DOHH2 (cell line): ENCODE measurements at regions not wholly inside any gene's neighbourhood (a gene's known extent, or its start where the extent isn't known, plus 50 kb on each side); places are given as distances from the start of the nearest gene placed in this dataset.

ENCODE experiments used
- H3F3A ChIP-seq: fragments of 200-600 bp; sonication (generic), shearing (Covaris generic); 2 replicates; pipeline ENCODE4 v1.6.0; 2016; ENCODE audit warnings: antibody characterized with exemption, mild to moderate bottlenecking; ENCODE audit not compliant: control insufficient read depth, insufficient read depth
- H3K27ac ChIP-seq: fragments of 200-600 bp; sonication (generic); 2 replicates; pipeline ENCODE4 v1.5.1; 2014; ENCODE audit warnings: low read depth, mild to moderate bottlenecking, low read length, moderate library complexity
- H3K27me3 ChIP-seq: fragments of 200-600 bp; sonication (generic); 2 replicates; pipeline ENCODE4 v1.6.1; 2014; ENCODE audit warnings: mild to moderate bottlenecking, low read length, mixed read lengths; ENCODE audit not compliant: control insufficient read depth
- H3K36me3 ChIP-seq: fragments of 200-600 bp; sonication (generic); 2 replicates; pipeline ENCODE4 v1.6.1; 2014; ENCODE audit warnings: mild to moderate bottlenecking, low read length, moderate library complexity, mixed read lengths; ENCODE audit not compliant: control insufficient read depth
- H3K4me1 ChIP-seq: fragments of 200-600 bp; sonication (generic); 2 replicates; pipeline ENCODE4 v1.6.1; 2014; ENCODE audit warnings: mild to moderate bottlenecking, low read length, mixed read lengths; ENCODE audit not compliant: control insufficient read depth
- H3K4me2 ChIP-seq: fragments of 200-600 bp; sonication (generic); 2 replicates; pipeline ENCODE4 v1.6.0; 2014; ENCODE audit warnings: mild to moderate bottlenecking, low read length, moderate library complexity
- H3K4me3 ChIP-seq: fragments of 200-600 bp; sonication (generic); 2 replicates; pipeline ENCODE4 v1.5.1; 2014; ENCODE audit warnings: mild to moderate bottlenecking, low read length, mixed read lengths
- H3K79me2 ChIP-seq: fragments of 200-600 bp; sonication (generic); 2 replicates; pipeline ENCODE4 v1.6.1; 2014; ENCODE audit warnings: mild to moderate bottlenecking, low read length, mixed read lengths; ENCODE audit not compliant: control insufficient read depth
- H3K9me2 ChIP-seq: fragments of 200-600 bp; sonication (generic); replicated peaks from 2 replicates; pipeline ENCODE4 v1.6.1; 2014; ENCODE audit warnings: mild to moderate bottlenecking, low read length, mixed read lengths; ENCODE audit not compliant: control insufficient read depth
- H3K9me3 ChIP-seq: fragments of 200-600 bp; sonication (generic); 2 replicates; pipeline ENCODE4 v1.6.1; 2014; ENCODE audit warnings: antibody characterized with exemption, low read length, mixed read lengths; ENCODE audit not compliant: control insufficient read depth, insufficient read depth
- H4K20me1 ChIP-seq: fragments of 200-600 bp; sonication (generic); 2 replicates; pipeline ENCODE4 v1.6.0; 2014; ENCODE audit warnings: low read depth, mild to moderate bottlenecking, antibody characterized with exemption, low read length, moderate library complexity; ENCODE audit not compliant: control insufficient read depth, insufficient read depth
- EZH2phosphoT487 ChIP-seq: fragments of 200-600 bp; sonication (generic); IDR thresholded peaks from 2 replicates; pipeline ENCODE4 v1.6.1; 2017; ENCODE audit warnings: borderline replicate concordance, mild to moderate bottlenecking, antibody characterized with exemption, low read length, moderate library complexity, mixed read lengths
- TF ChIP-seq, protein P1 (sequence below): fragments of 200-600 bp; sonication (generic); IDR thresholded peaks from one replicate; pipeline ENCODE4 v1.5.1; 2014; ENCODE audit warnings: antibody characterized with exemption, mild to moderate bottlenecking, low read depth, low read length; ENCODE audit not compliant: poor library complexity, severe bottlenecking

- Histone ChIP-seq H3K79me2 (no peaks in the 10 kb centered on the region), H3F3A (no peaks in the 10 kb centered on the region), H3K4me3 (no peak overlapping the region), H3K4me1 (no peaks in the 10 kb centered on the region), H3K27me3 (no peaks in the 10 kb centered on the region), H3K9me3 (peaks cover 4% of the 10 kb centered on the region), H3K36me3 (no peaks in the 10 kb centered on the region), H3K27ac (no peak overlapping the region), H4K20me1 (no peaks in the 10 kb centered on the region), H3K9me2 (no peaks in the 10 kb centered on the region), H3K4me2 (no peak overlapping the region)
- TF ChIP-seq EZH2phosphoT487 = no peak
- TF ChIP-seq, protein P1, sequence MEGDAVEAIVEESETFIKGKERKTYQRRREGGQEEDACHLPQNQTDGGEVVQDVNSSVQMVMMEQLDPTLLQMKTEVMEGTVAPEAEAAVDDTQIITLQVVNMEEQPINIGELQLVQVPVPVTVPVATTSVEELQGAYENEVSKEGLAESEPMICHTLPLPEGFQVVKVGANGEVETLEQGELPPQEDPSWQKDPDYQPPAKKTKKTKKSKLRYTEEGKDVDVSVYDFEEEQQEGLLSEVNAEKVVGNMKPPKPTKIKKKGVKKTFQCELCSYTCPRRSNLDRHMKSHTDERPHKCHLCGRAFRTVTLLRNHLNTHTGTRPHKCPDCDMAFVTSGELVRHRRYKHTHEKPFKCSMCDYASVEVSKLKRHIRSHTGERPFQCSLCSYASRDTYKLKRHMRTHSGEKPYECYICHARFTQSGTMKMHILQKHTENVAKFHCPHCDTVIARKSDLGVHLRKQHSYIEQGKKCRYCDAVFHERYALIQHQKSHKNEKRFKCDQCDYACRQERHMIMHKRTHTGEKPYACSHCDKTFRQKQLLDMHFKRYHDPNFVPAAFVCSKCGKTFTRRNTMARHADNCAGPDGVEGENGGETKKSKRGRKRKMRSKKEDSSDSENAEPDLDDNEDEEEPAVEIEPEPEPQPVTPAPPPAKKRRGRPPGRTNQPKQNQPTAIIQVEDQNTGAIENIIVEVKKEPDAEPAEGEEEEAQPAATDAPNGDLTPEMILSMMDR = no peak
These were observed 74.5 kb downstream of the RTP5 start for GRCh38 chr2:241943961-241944575.

GRCh38 chr2:241944821-241945220 lies 75.3 kb downstream of the RTP5 start:
- H3F3A ChIP-seq = no peaks in the 10 kb centered on the region
- no peak overlapping the region for H3K27ac ChIP-seq
- no peak overlapping the region for H3K4me3 ChIP-seq
- H3K9me3 ChIP-seq = peaks cover 4% of the 10 kb centered on the region
- TF ChIP-seq, protein P1 = no peak
- TF ChIP-seq EZH2phosphoT487 = no peak
- no peaks in the 10 kb centered on the region for H3K9me2 ChIP-seq
- no peaks in the 10 kb centered on the region for H3K36me3 ChIP-seq
- H4K20me1 ChIP-seq = no peaks in the 10 kb centered on the region
- no peaks in the 10 kb centered on the region for H3K4me1 ChIP-seq
- H3K4me2 ChIP-seq = no peak overlapping the region
- no peaks in the 10 kb centered on the region for H3K27me3 ChIP-seq
- no peaks in the 10 kb centered on the region for H3K79me2 ChIP-seq

DNA sequence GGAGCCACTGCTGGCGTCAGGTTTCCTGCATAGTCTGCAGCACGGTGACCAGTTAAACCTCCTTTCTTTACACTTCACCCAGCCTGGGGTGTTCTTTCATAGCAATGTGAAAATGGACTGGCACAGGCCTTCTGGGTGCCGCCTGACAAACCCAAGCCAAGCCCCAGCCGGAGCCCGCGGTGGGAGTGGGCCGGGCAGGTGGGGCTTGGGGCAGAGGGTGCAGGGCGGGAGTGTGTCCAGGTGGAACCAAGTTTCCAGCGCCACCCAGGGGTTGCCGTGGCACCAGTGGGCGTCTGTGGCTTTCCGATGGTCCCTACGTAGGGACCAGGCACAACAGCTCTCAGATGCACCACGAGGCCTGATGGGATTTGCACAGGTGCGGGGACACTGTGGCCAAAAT lies 75.8 kb downstream of the RTP5 start:
- Histone ChIP-seq H3K9me3 (peaks cover 4% of the 10 kb centered on the region), H3K27ac (no peak overlapping the region), H3K27me3 (no peaks in the 10 kb centered on the region), H3K4me3 (no peak overlapping the region), H3K79me2 (no peaks in the 10 kb centered on the region), H3K36me3 (no peaks in the 10 kb centered on the region), H3K4me1 (no peaks in the 10 kb centered on the region), H3K9me2 (no peaks in the 10 kb centered on the region), H3K4me2 (no peak overlapping the region), H4K20me1 (no peaks in the 10 kb centered on the region), H3F3A (no peaks in the 10 kb centered on the region)
- TF ChIP-seq EZH2phosphoT487 = no peak
- TF ChIP-seq, protein P1 = no peak
